NT2/D1 (cell line): ENCODE measurements at regions not wholly inside any gene's neighbourhood (a gene's known extent, or its start where the extent isn't known, plus 50 kb on each side); places are given as distances from the start of the nearest gene placed in this dataset.

Experiments
- DNase-seq: peaks from one replicate; pipeline ENCODE4 v3.0.0-alpha.2; 2011; ENCODE audit warnings: low read depth, low spot score
- H3K27me3 ChIP-seq: 2 replicates; pipeline ENCODE4 v1.6.0; 2011; ENCODE audit warnings: mild to moderate bottlenecking; ENCODE audit not compliant: insufficient read length, insufficient read depth
- H3K36me3 ChIP-seq: 2 replicates; pipeline ENCODE4 v1.6.1; 2011; ENCODE audit warnings: mild to moderate bottlenecking, low read length, mixed read lengths; ENCODE audit not compliant: insufficient read depth, insufficient read length
- H3K4me1 ChIP-seq: 2 replicates; pipeline ENCODE4 v1.5.1; 2011; ENCODE audit not compliant: insufficient read depth, insufficient read length
- H3K4me3 ChIP-seq: 2 replicates; pipeline ENCODE4 v1.5.1; 2011; ENCODE audit warnings: low read depth; ENCODE audit not compliant: insufficient read length
- H3K9ac ChIP-seq: 2 replicates; pipeline ENCODE4 v1.6.0; 2011; ENCODE audit warnings: low read depth; ENCODE audit not compliant: insufficient read length
- H3K9me3 ChIP-seq: 2 replicates; pipeline ENCODE4 v1.5.1; 2011; ENCODE audit warnings: mild to moderate bottlenecking, low read length; ENCODE audit not compliant: insufficient read depth
- SUZ12 ChIP-seq: IDR thresholded peaks from 2 replicates; pipeline ENCODE4 v1.6.1; 2011; ENCODE audit not compliant: insufficient read length, insufficient read depth; ENCODE audit errors: extremely low read depth
- YY1 ChIP-seq: IDR thresholded peaks from 2 replicates; pipeline ENCODE4 v1.6.1; 2011; ENCODE audit not compliant: insufficient read length, insufficient read depth
- ZNF274 ChIP-seq: IDR thresholded peaks from 2 replicates; pipeline ENCODE4 v1.6.1; 2011; ENCODE audit warnings: mild to moderate bottlenecking, low read depth, low read length

- Histone ChIP-seq H3K9me3 (peaks cover under 1% of the 10 kb centered on the region; the same call in 1 of the 2 replicates), H3K36me3 (no peaks in the 10 kb centered on the region), H3K4me1 (no peaks in the 10 kb centered on the region), H3K27me3 (no peaks in the 10 kb centered on the region), H3K4me3 (no peak overlapping the region), H3K9ac (no peak overlapping the region)
- TF ChIP-seq ZNF274 (no peak), SUZ12 (no peak), YY1 (no peak)
- no peak for DNase-seq
Measured at GRCh38 chr3:107884028-107884427, 206.8 kb downstream of the CD47 start.

DNA sequence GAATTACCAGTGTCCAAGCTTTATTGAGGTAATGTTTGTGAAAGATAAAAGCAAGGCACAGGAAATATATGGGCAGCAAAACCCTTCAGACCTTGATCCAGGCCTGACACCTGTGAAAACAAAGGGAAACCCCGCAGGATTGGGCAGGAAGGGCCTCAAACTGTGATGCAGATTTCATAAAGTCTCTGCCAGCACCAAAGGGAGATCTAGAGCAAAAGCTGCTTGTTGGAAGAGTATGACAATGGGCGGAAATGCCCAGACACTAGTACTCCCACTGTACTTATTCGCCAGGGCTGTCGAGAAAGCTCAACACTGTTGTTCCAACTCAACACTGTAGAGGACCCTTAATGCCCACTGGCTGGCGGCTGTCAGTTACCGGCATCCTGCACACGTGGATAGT lies 207.9 kb downstream of the CD47 start:
- TF ChIP-seq YY1 (no peak), ZNF274 (no peak), SUZ12 (no peak)
- H3K4me1 ChIP-seq: no peaks in the 10 kb centered on the region
- H3K27me3 ChIP-seq: no peaks in the 10 kb centered on the region
- no peak for DNase-seq
- no peaks in the 10 kb centered on the region; the same call in 1 of the 2 replicates for H3K9me3 ChIP-seq
- no peak overlapping the region for H3K9ac ChIP-seq
- H3K36me3 ChIP-seq: no peaks in the 10 kb centered on the region
- H3K4me3 ChIP-seq: no peak overlapping the region

- H3K9ac ChIP-seq: no peak overlapping the region
- H3K27me3 ChIP-seq: no peaks in the 10 kb centered on the region
- no peak overlapping the region for H3K4me3 ChIP-seq
- no peaks in the 10 kb centered on the region; the same call in 1 of the 2 replicates for H3K9me3 ChIP-seq
- no peaks in the 10 kb centered on the region for H3K36me3 ChIP-seq
- DNase-seq: no peak
- TF ChIP-seq SUZ12 (no peak), YY1 (no peak), ZNF274 (no peak)
- H3K4me1 ChIP-seq: no peaks in the 10 kb centered on the region
Measured at GRCh38 chr3:107882261-107882660, 208.6 kb downstream of the CD47 start.

DNA sequence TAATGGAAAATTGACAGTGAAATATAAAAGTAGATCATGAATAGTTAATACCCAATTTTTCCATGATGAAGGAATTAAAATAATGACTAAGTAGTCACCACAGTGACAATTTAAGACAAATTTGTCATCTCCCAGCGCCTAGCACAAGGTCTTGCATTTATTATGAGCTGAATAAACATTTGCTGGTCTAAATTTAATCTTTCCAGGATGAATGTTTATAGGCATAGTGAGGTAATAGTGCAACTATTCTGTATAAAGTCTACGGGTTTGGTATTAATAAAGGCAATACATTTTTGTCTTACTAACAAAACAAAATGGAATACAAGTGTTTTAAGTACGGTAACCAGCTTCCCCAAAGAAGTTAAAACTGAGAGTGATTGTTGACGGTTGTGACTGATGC lies 209.3 kb downstream of the CD47 start:
- DNase-seq: no peak
- no peak for TF ChIP-seq SUZ12
- no peak for TF ChIP-seq YY1
- no peak for TF ChIP-seq ZNF274
- Histone ChIP-seq H3K4me3 (no peak overlapping the region), H3K9me3 (no peaks in the 10 kb centered on the region; the same call in 1 of the 2 replicates), H3K36me3 (no peaks in the 10 kb centered on the region), H3K27me3 (no peaks in the 10 kb centered on the region), H3K9ac (no peak overlapping the region), H3K4me1 (no peaks in the 10 kb centered on the region)

DNA sequence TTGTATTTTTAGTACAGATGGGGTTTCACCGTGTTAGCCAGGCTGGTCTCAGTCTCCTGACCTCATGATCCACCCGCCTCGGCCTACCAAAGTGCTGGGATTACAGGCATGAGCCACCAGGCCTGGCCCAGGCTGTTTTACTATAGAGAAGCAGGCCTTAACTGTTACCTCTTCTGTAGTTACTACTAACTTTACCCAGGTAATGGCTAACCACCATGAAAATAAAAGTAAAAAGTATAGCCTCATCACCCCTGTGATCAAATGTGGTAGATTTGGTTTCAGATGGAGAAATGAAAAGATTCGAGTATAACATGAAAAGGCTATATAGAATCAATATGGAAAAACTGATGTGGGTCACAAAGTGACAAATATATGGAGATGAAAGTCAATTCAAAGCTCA lies 210.1 kb downstream of the CD47 start:
- Histone ChIP-seq H3K36me3 (no peaks in the 10 kb centered on the region), H3K9me3 (no peaks in the 10 kb centered on the region; the same call in 1 of the 2 replicates), H3K4me1 (no peaks in the 10 kb centered on the region), H3K4me3 (no peak overlapping the region), H3K9ac (no peak overlapping the region), H3K27me3 (no peaks in the 10 kb centered on the region)
- DNase-seq: no peak
- TF ChIP-seq SUZ12 (no peak), ZNF274 (no peak), YY1 (no peak)

- H3K4me1 ChIP-seq: no peaks in the 10 kb centered on the region
- H3K27me3 ChIP-seq: no peaks in the 10 kb centered on the region
- H3K4me3 ChIP-seq: no peak overlapping the region
- TF ChIP-seq SUZ12 (no peak), YY1 (no peak), ZNF274 (no peak)
- no peaks in the 10 kb centered on the region for H3K9me3 ChIP-seq
- no peak overlapping the region for H3K9ac ChIP-seq
- DNase-seq: no peak
- H3K36me3 ChIP-seq: no peaks in the 10 kb centered on the region
Measured at GRCh38 chr3:107877936-107878335, 212.9 kb downstream of the CD47 start.

DNA sequence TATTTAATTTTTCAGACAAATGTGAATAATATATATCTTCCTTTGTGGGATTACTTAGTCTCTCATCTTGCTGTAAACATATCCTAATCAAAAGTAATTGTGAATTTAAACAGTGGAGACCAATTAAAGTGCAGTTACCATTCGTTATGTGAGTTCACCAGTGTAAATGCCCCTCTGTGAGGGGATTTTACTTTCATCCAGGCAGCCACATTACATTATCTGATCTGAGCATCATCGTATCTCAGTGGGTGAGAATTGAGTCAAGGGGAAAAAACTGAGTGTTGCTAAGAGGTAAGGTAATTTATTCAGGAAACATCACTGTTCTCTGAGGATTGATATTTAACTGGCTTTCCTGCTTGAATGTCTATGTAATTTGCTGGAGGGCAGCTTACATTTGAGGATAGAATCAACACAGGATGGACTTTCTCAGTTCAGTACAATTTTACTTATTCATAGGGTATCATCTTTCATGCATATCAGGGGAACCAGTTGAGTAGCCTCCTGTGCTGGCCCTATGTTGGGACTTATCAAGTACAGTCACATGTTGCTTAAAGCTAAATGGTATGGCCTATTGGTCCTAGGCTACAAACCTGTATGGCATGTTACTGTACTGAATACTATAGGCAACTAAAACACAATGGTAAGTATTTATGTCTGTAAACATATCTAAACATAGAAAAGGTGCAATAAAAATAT lies 219.7 kb downstream of the CD47 start:
- no peaks in the 10 kb centered on the region for H3K36me3 ChIP-seq
- DNase-seq: no peak

More for the DNA sequence above, 219.7 kb downstream of the CD47 start:
- peaks cover 11% of the 10 kb centered on the region for H3K9me3 ChIP-seq
- H3K4me1 ChIP-seq: no peaks in the 10 kb centered on the region
- no peak overlapping the region for H3K4me3 ChIP-seq
- TF ChIP-seq YY1 (no peak), SUZ12 (no peak), ZNF274 (no peak)
- H3K27me3 ChIP-seq: no peaks in the 10 kb centered on the region
- H3K9ac ChIP-seq: no peak overlapping the region
